ENCODE measurements at regions not wholly inside any gene's neighbourhood (a gene's known extent, or its start where the extent isn't known, plus 50 kb on each side); places are given as distances from the start of the nearest gene placed in this dataset.
"Not testable (repeated sequence)": the region's sequence is repeated elsewhere in the genome, so short reads cannot be mapped to it uniquely, and the experiment has no call there.

GRCh38 chr2:139685090-139685983 is 905.1 kb upstream of the NXPH2 start:
- no peaks in the 10 kb centered on the region for H3K36me3 Mint-ChIP-seq (ENCODE audit: insufficient read depth, unreplicated experiment)

GRCh38 chr2:139684286-139684860 is 904.2 kb upstream of the NXPH2 start:
- intact Hi-C loops (cut with micrococcal nuclease), result no loop called here
- TF ChIP-seq, protein P1, sequence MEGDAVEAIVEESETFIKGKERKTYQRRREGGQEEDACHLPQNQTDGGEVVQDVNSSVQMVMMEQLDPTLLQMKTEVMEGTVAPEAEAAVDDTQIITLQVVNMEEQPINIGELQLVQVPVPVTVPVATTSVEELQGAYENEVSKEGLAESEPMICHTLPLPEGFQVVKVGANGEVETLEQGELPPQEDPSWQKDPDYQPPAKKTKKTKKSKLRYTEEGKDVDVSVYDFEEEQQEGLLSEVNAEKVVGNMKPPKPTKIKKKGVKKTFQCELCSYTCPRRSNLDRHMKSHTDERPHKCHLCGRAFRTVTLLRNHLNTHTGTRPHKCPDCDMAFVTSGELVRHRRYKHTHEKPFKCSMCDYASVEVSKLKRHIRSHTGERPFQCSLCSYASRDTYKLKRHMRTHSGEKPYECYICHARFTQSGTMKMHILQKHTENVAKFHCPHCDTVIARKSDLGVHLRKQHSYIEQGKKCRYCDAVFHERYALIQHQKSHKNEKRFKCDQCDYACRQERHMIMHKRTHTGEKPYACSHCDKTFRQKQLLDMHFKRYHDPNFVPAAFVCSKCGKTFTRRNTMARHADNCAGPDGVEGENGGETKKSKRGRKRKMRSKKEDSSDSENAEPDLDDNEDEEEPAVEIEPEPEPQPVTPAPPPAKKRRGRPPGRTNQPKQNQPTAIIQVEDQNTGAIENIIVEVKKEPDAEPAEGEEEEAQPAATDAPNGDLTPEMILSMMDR (IDR thresholded peaks at IDR 0.05; ENCODE audit: unreplicated experiment), result no peak
- no peaks in the 10 kb centered on the region for H3K36me3 Mint-ChIP-seq (ENCODE audit: insufficient read depth, unreplicated experiment)
- no peaks in the 10 kb centered on the region for H3K27me3 Mint-ChIP-seq (ENCODE audit: insufficient read depth, unreplicated experiment)
- H3K9me3 Mint-ChIP-seq (ENCODE audit: unreplicated experiment), result peaks cover 7% of the 10 kb centered on the region
- H3K4me3 Mint-ChIP-seq (ENCODE audit: unreplicated experiment), result no peak overlapping the region
- ChIA-PET CTCF (no interaction called here), POLR2A (no interaction called here)
- H3K27ac Mint-ChIP-seq (ENCODE audit: low read depth, unreplicated experiment), result no peak overlapping the region
- no TSS peak for BruUV-seq (replicated peaks)
- no peaks in the 10 kb centered on the region for H3K4me1 Mint-ChIP-seq (ENCODE audit: insufficient read depth, unreplicated experiment)
- DNase-seq (ENCODE audit: unreplicated experiment), result no peak

More at GRCh38 chr2:139685090-139685983, 905.1 kb upstream of the NXPH2 start:
- Mint-ChIP-seq H3K4me3 (ENCODE audit: unreplicated experiment) (no peak overlapping the region), H3K27ac (ENCODE audit: low read depth, unreplicated experiment) (no peak overlapping the region), H3K4me1 (ENCODE audit: insufficient read depth, unreplicated experiment) (no peaks in the 10 kb centered on the region), H3K27me3 (ENCODE audit: insufficient read depth, unreplicated experiment) (no peaks in the 10 kb centered on the region), H3K9me3 (ENCODE audit: unreplicated experiment) (peaks cover 7% of the 10 kb centered on the region)
- intact Hi-C loops (cut with micrococcal nuclease), result no loop called here
- no TSS peak for BruUV-seq (replicated peaks)
- ChIA-PET POLR2A (no interaction called here), CTCF (no interaction called here)
- TF ChIP-seq, protein P1 (IDR thresholded peaks at IDR 0.05; ENCODE audit: unreplicated experiment), result no peak
- no peak for DNase-seq (ENCODE audit: unreplicated experiment)

DNA sequence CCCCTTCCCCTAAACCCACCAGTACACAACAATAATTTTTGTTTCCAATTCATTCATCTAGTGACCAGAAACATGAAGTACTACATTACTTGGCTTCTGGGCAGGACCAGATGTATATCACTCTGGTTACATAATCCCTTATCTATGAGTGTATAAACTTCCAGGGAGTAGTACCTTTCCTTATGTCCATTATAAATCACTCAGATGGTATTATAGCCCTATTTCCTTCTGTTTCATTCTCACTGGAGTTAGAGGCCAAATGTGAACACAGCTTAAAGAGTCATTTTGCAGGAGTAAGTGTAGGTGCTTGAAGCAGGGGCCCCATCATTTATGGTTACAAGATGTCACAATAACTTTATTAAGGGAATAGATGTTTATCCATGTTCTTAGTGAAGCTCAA is 894.4 kb upstream of the NXPH2 start:
- POLR2A ChIA-PET, result no interaction called here
- Mint-ChIP-seq H3K27me3 (ENCODE audit: insufficient read depth, unreplicated experiment) (no peaks in the 10 kb centered on the region), H3K4me3 (ENCODE audit: unreplicated experiment) (no peak overlapping the region), H3K4me1 (ENCODE audit: insufficient read depth, unreplicated experiment) (no peaks in the 10 kb centered on the region), H3K9me3 (ENCODE audit: unreplicated experiment) (no peaks in the 10 kb centered on the region), H3K36me3 (ENCODE audit: insufficient read depth, unreplicated experiment) (no peaks in the 10 kb centered on the region), H3K27ac (ENCODE audit: low read depth, unreplicated experiment) (no peak overlapping the region)
- CTCF ChIA-PET, result interaction anchor here (0.7 kb wide), 1 partner anchor 129 kb away, joined by 3 read pairs; no protein-coding TSS in a partner anchor
- intact Hi-C loops (cut with micrococcal nuclease), result no loop called here
- no peak for DNase-seq (ENCODE audit: unreplicated experiment)
- BruUV-seq (replicated peaks), result no TSS peak
- TF ChIP-seq, protein P1 (IDR thresholded peaks at IDR 0.05; ENCODE audit: unreplicated experiment), result no peak

- BruUV-seq (replicated peaks); H3K4me1 Mint-ChIP-seq (ENCODE audit: insufficient read depth, unreplicated experiment): not testable (repeated sequence)
- CTCF ChIA-PET, result interaction anchor here (0.6 kb wide), 1 partner anchor 1231 kb away, joined by 3 read pairs; no protein-coding TSS in a partner anchor
Observed at GRCh38 chr2:139673447-139673846, 893.3 kb upstream of the NXPH2 start.

More at GRCh38 chr2:139673447-139673846, 893.3 kb upstream of the NXPH2 start:
- POLR2A ChIA-PET; intact Hi-C loops (cut with micrococcal nuclease); H3K4me3 Mint-ChIP-seq (ENCODE audit: unreplicated experiment); H3K27me3 Mint-ChIP-seq (ENCODE audit: insufficient read depth, unreplicated experiment); H3K9me3 Mint-ChIP-seq (ENCODE audit: unreplicated experiment); H3K36me3 Mint-ChIP-seq (ENCODE audit: insufficient read depth, unreplicated experiment); DNase-seq (ENCODE audit: unreplicated experiment); H3K27ac Mint-ChIP-seq (ENCODE audit: low read depth, unreplicated experiment): not testable (repeated sequence)

Data from MCF 10A (cell line).